Upper lobe of left lung (tissue), 4 donors: ENCODE measurements at regions not wholly inside any gene's neighbourhood (a gene's known extent, or its start where the extent isn't known, plus 50 kb on each side); places are given as distances from the start of the nearest gene placed in this dataset.

Experiments used
- CTCF ChIP-seq, 6 experiments: fragments of 450-650 bp in 4 of 6; fragments of 200-600 bp in 2 of 6; sonication (generic) in 2 of 6; IDR thresholded peaks; one replicate each; pipeline ENCODE4 v1.5.1; 2016 to 2019; ENCODE audit warnings: antibody characterized with exemption in 6 of 6
- EP300 ChIP-seq, 4 donors: sonication (generic); formaldehyde crosslinking; IDR thresholded peaks; one replicate each; pipeline ENCODE4 v1.5.1; 2017; ENCODE audit warnings: antibody characterized with exemption in 4 of 4, control low read depth in 2 of 4

- TF ChIP-seq CTCF (IDR thresholded peaks at IDR 0.05) (no peak), EP300 (IDR thresholded peaks at IDR 0.05) (no peak)
These were observed 440.6 kb upstream of the EPHA7 start for GRCh38 chr6:93859971-93860370.
